ENCODE measurements at regions not wholly inside any gene's neighbourhood (a gene's known extent, or its start where the extent isn't known, plus 50 kb on each side); places are given as distances from the start of the nearest gene placed in this dataset.

DNA sequence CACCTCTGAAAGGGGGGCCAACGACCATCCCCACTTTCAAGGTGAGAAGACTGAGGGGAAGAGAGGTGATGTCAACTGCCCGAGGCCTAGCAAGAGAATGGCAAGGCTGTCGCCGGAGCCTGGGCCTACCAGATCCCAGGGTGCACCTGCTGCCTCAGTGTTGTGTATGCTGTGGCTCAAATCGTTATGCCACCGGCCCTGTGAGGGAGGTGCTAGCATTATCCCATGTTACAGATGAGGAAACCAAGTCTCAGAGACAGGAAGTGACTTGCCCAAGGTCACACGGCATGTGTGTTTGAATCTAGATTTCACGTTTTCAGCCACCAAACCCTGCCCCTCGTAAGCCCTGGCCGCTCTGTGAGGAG is 152.5 kb downstream of the CEBPB start:
- TF ChIP-seq EZH2 (IDR thresholded peaks at IDR 0.05; ENCODE audit: borderline replicate concordance, low read length), result no peak
- TF ChIP-seq, protein P1, sequence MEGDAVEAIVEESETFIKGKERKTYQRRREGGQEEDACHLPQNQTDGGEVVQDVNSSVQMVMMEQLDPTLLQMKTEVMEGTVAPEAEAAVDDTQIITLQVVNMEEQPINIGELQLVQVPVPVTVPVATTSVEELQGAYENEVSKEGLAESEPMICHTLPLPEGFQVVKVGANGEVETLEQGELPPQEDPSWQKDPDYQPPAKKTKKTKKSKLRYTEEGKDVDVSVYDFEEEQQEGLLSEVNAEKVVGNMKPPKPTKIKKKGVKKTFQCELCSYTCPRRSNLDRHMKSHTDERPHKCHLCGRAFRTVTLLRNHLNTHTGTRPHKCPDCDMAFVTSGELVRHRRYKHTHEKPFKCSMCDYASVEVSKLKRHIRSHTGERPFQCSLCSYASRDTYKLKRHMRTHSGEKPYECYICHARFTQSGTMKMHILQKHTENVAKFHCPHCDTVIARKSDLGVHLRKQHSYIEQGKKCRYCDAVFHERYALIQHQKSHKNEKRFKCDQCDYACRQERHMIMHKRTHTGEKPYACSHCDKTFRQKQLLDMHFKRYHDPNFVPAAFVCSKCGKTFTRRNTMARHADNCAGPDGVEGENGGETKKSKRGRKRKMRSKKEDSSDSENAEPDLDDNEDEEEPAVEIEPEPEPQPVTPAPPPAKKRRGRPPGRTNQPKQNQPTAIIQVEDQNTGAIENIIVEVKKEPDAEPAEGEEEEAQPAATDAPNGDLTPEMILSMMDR (IDR thresholded peaks at IDR 0.05; ENCODE audit: low read length), result no peak
